B cell (primary cell): ENCODE measurements at regions not wholly inside any gene's neighbourhood (a gene's known extent, or its start where the extent isn't known, plus 50 kb on each side); places are given as distances from the start of the nearest gene placed in this dataset.

Experiments
- ATAC-seq: fragments of 200-7000 bp; cut with Tn5 transposase; one replicate; pipeline ENCODE4 v1.10.0; 2021; ENCODE audit warnings: low read depth, mild to moderate bottlenecking, moderate number of reproducible peaks, moderate library complexity
- CTCF ChIA-PET: fragments of 350-600 bp; sonication (Branson Sonifier 250); formaldehyde crosslinking; loops from one replicate; lab custom pipeline; 2021; ENCODE audit warnings: antibody characterized with exemption, inconsistent platforms; lab: Charles Lee
- POLR2A ChIA-PET: fragments of 350-600 bp; sonication (Branson Sonifier 250); formaldehyde crosslinking; loops from one replicate; lab custom pipeline; 2021; ENCODE audit warnings: antibody characterized with exemption; lab: Charles Lee
- DNase-seq: peaks from one replicate; pipeline ENCODE4 v3.0.0; 2013
- H2AFZ ChIP-seq: 2 replicates; pipeline ENCODE4 v1.6.1; 2012; ENCODE audit warnings: mild to moderate bottlenecking, low read depth, low read length; ENCODE audit not compliant: insufficient read depth, poor library complexity, severe bottlenecking
- H3K27ac ChIP-seq, 2 donors: 1 replicate in 1 of 2; 2 replicates in 1 of 2; pipeline ENCODE4 v1.5.1; 2012 to 2013; ENCODE audit warnings: low read length in 2 of 2, mild to moderate bottlenecking in 2 of 2, moderate library complexity in 1 of 2
- H3K27me3 ChIP-seq, 4 experiments: fragments of 200-600 bp in 1 of 4; sonication (generic) in 1 of 4; replicated peaks in 1 of 4; 1 replicate in 2 of 4; 2 replicates in 2 of 4; pipeline versions ENCODE4 v1.6.1 to v1.7.0; 2013 to 2016; ENCODE audit warnings: low read length in 3 of 4, mild to moderate bottlenecking in 2 of 4, mixed read lengths in 1 of 4, moderate library complexity in 1 of 4; ENCODE audit not compliant: insufficient read depth in 4 of 4, control insufficient read depth in 3 of 4; ENCODE audit errors: control extremely low read depth in 1 of 4
- H3K36me3 ChIP-seq, 2 experiments: replicated peaks in 1 of 2; 1 replicate in 1 of 2; 2 replicates in 1 of 2; pipeline versions ENCODE4 v1.6.1 to v1.7.1; 2013; ENCODE audit warnings: low read length in 1 of 2; ENCODE audit not compliant: insufficient read depth in 2 of 2, control insufficient read depth in 1 of 2; ENCODE audit errors: control extremely low read depth in 1 of 2, extremely low read depth in 1 of 2
- H3K4me1 ChIP-seq, 2 donors: fragments of 200-600 bp in 1 of 2; sonication (generic) in 1 of 2; 1 replicate in 1 of 2; 2 replicates in 1 of 2; pipeline versions ENCODE4 v1.5.1 to v1.6.1; 2013 to 2017; ENCODE audit warnings: low read length in 2 of 2; ENCODE audit not compliant: control insufficient read depth in 2 of 2, insufficient read depth in 2 of 2
- H3K4me2 ChIP-seq: replicated peaks from 2 replicates; pipeline ENCODE3; 2012; ENCODE audit warnings: mild to moderate bottlenecking, low read depth, low read length; ENCODE audit not compliant: poor library complexity, severe bottlenecking
- H3K4me3 ChIP-seq, 5 experiments: fragments of 200-600 bp in 1 of 5; sonication (generic) in 1 of 5; 1 replicate in 3 of 5; 2 replicates in 2 of 5; pipeline versions ENCODE4 v1.5.1 to v1.7.0; 2011 to 2016; ENCODE audit warnings: low read length in 4 of 5, mild to moderate bottlenecking in 4 of 5, low read depth in 2 of 5, control low read depth in 1 of 5, moderate library complexity in 1 of 5; ENCODE audit not compliant: insufficient read depth in 1 of 5; ENCODE audit errors: control extremely low read depth in 1 of 5, extremely low read depth in 1 of 5
- H3K79me2 ChIP-seq: fragments of 200-600 bp; sonication (generic); one replicate; pipeline ENCODE4 v1.6.0; 2016; ENCODE audit warnings: low read length; ENCODE audit not compliant: control insufficient read depth, insufficient read depth
- H3K9ac ChIP-seq: fragments of 200-600 bp; sonication (generic); 2 replicates; pipeline ENCODE4 v1.6.1; 2017; ENCODE audit warnings: mild to moderate bottlenecking, low read length, moderate library complexity
- H3K9me3 ChIP-seq, 3 donors: one replicate each; pipeline versions ENCODE4 v1.6.1 to v1.7.1; 2013; ENCODE audit warnings: low read length in 2 of 3; ENCODE audit not compliant: control insufficient read depth in 2 of 3, insufficient read depth in 1 of 3; ENCODE audit errors: control extremely low read depth in 1 of 3
- H4K20me1 ChIP-seq: 2 replicates; pipeline ENCODE4 v1.6.0; 2012; ENCODE audit warnings: mild to moderate bottlenecking, low read length; ENCODE audit not compliant: insufficient read depth, control insufficient read depth, poor library complexity, severe bottlenecking
- H3K27ac Mint-ChIP-seq: one replicate; pipeline ENCODE4 v1.8.0; 2021; ENCODE audit warnings: mixed read lengths
- H3K27me3 Mint-ChIP-seq: one replicate; pipeline ENCODE4 v1.8.0; 2021; ENCODE audit warnings: mixed read lengths
- H3K4me1 Mint-ChIP-seq: one replicate; pipeline ENCODE4 v1.8.0; 2021; ENCODE audit warnings: mixed read lengths
- H3K4me3 Mint-ChIP-seq: one replicate; pipeline ENCODE4 v1.8.0; 2021; ENCODE audit warnings: mixed read lengths
- H3K9me3 Mint-ChIP-seq: one replicate; pipeline ENCODE4 v1.8.0; 2022; ENCODE audit warnings: mixed read lengths; ENCODE audit not compliant: insufficient read depth
- EZH2 ChIP-seq: IDR thresholded peaks from 2 replicates; pipeline ENCODE4 v1.6.1; 2012; ENCODE audit warnings: borderline replicate concordance, low read depth, mild to moderate bottlenecking, moderate library complexity, low read length; ENCODE audit not compliant: insufficient read depth, poor library complexity, severe bottlenecking
- WGBS: methylation state at CpG from one replicate; pipeline ENCODE4 v1.1.5; 2013; ENCODE audit warnings: missing lambda C conversion rate; ENCODE audit not compliant: insufficient coverage; 5-methylcytosine and 5-hydroxymethylcytosine counted together
- intact Hi-C: fragments of 100-400 bp; cut with micrococcal nuclease; formaldehyde crosslinking; loops from one replicate; pipeline ENCODE4 v1.10.0; 2022
- TF ChIP-seq, protein P1 (sequence below): fragments of 200-600 bp; IDR thresholded peaks from one replicate; pipeline ENCODE4 v1.8.0; 2022; ENCODE audit warnings: antibody characterized with exemption, mild to moderate bottlenecking

DNA sequence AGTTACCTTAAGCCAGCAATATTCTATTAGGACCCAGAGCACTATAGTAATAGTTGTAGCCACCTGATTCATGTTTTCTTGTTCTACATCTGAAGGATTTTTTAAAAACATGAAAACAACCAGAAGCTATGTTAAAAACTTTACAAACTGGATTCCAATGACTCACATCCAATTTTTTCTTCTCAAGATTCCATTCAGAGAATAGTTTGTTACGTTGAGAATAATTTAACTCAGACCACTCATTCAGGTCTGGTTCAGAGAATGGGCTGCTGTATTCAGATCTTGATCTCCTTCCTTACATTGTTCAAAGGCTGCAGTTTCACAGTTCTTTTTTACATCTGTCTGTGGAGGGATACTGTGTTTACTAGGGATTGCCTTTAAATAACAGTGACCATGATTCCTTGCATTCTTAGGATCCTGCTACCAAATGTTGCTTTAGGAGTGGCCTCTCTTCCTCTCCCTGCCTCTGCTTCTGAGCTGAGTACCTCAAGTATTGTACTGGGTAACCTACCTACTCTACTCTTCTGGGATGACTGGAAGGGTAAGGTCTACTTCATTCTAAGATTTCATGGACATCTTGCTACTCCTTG, 448.0 kb upstream of the FBXO33 start:
- ATAC-seq (no peak), DNase-seq (no peak)
- intact Hi-C loops, result no loop called here
- H3K4me1 ChIP-seq, result no peaks in the 10 kb centered on the region
- CTCF ChIA-PET, result no interaction called here
- H3K79me2 ChIP-seq, result no peaks in the 10 kb centered on the region
- TF ChIP-seq EZH2, result no peak
- TF ChIP-seq, protein P1, sequence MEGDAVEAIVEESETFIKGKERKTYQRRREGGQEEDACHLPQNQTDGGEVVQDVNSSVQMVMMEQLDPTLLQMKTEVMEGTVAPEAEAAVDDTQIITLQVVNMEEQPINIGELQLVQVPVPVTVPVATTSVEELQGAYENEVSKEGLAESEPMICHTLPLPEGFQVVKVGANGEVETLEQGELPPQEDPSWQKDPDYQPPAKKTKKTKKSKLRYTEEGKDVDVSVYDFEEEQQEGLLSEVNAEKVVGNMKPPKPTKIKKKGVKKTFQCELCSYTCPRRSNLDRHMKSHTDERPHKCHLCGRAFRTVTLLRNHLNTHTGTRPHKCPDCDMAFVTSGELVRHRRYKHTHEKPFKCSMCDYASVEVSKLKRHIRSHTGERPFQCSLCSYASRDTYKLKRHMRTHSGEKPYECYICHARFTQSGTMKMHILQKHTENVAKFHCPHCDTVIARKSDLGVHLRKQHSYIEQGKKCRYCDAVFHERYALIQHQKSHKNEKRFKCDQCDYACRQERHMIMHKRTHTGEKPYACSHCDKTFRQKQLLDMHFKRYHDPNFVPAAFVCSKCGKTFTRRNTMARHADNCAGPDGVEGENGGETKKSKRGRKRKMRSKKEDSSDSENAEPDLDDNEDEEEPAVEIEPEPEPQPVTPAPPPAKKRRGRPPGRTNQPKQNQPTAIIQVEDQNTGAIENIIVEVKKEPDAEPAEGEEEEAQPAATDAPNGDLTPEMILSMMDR, result no peak
- H3K4me2 ChIP-seq, result no peak overlapping the region
- H3K9me3 ChIP-seq, result peaks cover 0 to under 1% (median 0%) of the 10 kb centered on the region in 3 donors
- H3K27ac Mint-ChIP-seq, result no peak overlapping the region
- no CpG with 5 or more reads among the region's 1 CpG for WGBS
- H3K4me3 ChIP-seq, result no peak overlapping the region
- no peak overlapping the region for H3K4me3 Mint-ChIP-seq
- POLR2A ChIA-PET, result no interaction called here
- peaks cover 3% of the 10 kb centered on the region for H3K9me3 Mint-ChIP-seq
- no peaks in the 10 kb centered on the region for H4K20me1 ChIP-seq
- no peaks in the 10 kb centered on the region for H3K4me1 Mint-ChIP-seq
- no peak overlapping the region for H3K27ac ChIP-seq
- no peak overlapping the region for H3K9ac ChIP-seq
- no peak overlapping the region for H2AFZ ChIP-seq
- H3K27me3 Mint-ChIP-seq, result no peaks in the 10 kb centered on the region
- no peaks in the 10 kb centered on the region for H3K27me3 ChIP-seq
- no peaks in the 10 kb centered on the region for H3K36me3 ChIP-seq

DNA sequence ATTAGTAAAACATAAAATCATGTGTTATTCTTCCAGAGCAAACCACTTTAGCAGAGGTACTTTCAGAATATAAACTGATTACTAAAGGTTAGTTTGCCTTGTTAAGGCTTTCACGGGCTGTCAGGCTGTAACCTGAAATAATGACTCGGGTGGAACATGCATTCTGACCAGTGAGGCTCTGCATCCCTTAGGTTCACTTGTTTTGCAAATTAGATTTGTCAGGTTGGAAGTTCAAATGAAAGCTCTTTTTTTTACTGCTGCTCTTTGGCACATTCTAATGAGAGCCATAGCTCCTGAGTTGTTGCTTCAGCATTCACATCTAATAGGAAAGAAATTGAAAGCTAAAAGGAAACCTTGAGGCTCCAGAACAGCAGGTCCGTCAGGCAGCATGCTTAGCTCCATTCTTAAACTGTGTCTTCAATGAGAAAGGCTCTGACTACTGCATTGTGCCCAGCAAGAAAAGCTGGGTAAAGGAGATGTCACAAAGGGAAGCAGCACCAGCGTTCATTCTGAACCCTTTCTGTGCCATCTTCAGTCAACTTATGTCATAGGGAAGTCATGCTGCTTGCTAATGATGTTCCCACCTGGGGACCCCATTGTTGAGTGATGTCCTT, 445.5 kb upstream of the FBXO33 start:
- CTCF ChIA-PET, result no interaction called here
- Histone ChIP-seq H3K4me2 (no peak overlapping the region), H3K4me1 (no peaks in the 10 kb centered on the region), H3K9me3 (no peaks in the 10 kb centered on the region), H3K27me3 (no peaks in the 10 kb centered on the region), H3K79me2 (no peaks in the 10 kb centered on the region), H3K9ac (no peak overlapping the region), H3K4me3 (no peak overlapping the region), H3K27ac (no peak overlapping the region), H2AFZ (no peak overlapping the region), H4K20me1 (no peaks in the 10 kb centered on the region), H3K36me3 (no peaks in the 10 kb centered on the region)
- intact Hi-C loops, result no loop called here
- Mint-ChIP-seq H3K4me3 (no peak overlapping the region), H3K4me1 (no peaks in the 10 kb centered on the region), H3K27ac (no peak overlapping the region), H3K9me3 (no peaks in the 10 kb centered on the region), H3K27me3 (no peaks in the 10 kb centered on the region)
- no peak for DNase-seq
- TF ChIP-seq EZH2, result no peak
- TF ChIP-seq, protein P1, result no peak
- POLR2A ChIA-PET, result no interaction called here
- no peak for ATAC-seq
- 57% methylated on average over 3 of the region's 4 CpGs for WGBS
